Thyroid gland (tissue), 4 donors: ENCODE measurements at regions not wholly inside any gene's neighbourhood (a gene's known extent, or its start where the extent isn't known, plus 50 kb on each side); places are given as distances from the start of the nearest gene placed in this dataset.

ENCODE experiments used
- DNase-seq, 2 donors: peaks; one replicate each; pipeline ENCODE4 v3.0.0-alpha.2; 2019
- H3K27ac ChIP-seq, 3 donors: fragments of 200-600 bp; sonication (generic); 1 replicate in 2 of 3; 2 replicates in 1 of 3; pipeline ENCODE4 v1.5.1; 2016 to 2019; ENCODE audit warnings: mild to moderate bottlenecking in 1 of 3, moderate library complexity in 1 of 3
- H3K27me3 ChIP-seq: fragments of 200-600 bp; sonication (generic); one replicate; pipeline ENCODE4 v1.5.1; 2019
- H3K36me3 ChIP-seq, 2 donors: fragments of 200-600 bp; sonication (generic); one replicate each; pipeline ENCODE4 v1.5.1; 2016 to 2019
- H3K4me1 ChIP-seq, 2 donors: fragments of 200-600 bp; sonication (generic); one replicate each; pipeline ENCODE4 v1.5.1; 2017 to 2019
- H3K4me3 ChIP-seq, 3 donors: fragments of 200-600 bp; sonication (generic); replicated peaks in 1 of 3; 1 replicate in 2 of 3; 2 replicates in 1 of 3; pipeline ENCODE4 v1.5.1; 2016; ENCODE audit warnings: mild to moderate bottlenecking in 1 of 3
- H3K9me3 ChIP-seq: fragments of 200-600 bp; sonication (generic); one replicate; pipeline ENCODE4 v1.5.1; 2017
- CTCF ChIP-seq, 6 experiments: fragments of 200-600 bp in 3 of 6; fragments of 450-650 bp in 3 of 6; sonication (generic) in 3 of 6; IDR thresholded peaks; one replicate each; pipeline ENCODE4 v1.5.1; 2016 to 2019; ENCODE audit warnings: antibody characterized with exemption in 6 of 6, mild to moderate bottlenecking in 2 of 6, inconsistent platforms in 1 of 6, moderate library complexity in 1 of 6
- POLR2A ChIP-seq, 2 donors: fragments of 450-650 bp; IDR thresholded peaks; one replicate each; pipeline ENCODE4 v1.6.1; 2017; ENCODE audit warnings: antibody characterized with exemption in 2 of 2, mild to moderate bottlenecking in 2 of 2, moderate library complexity in 1 of 2
- WGBS, 2 donors: methylation state at CpG; one replicate each; pipeline ENCODE4 v1.1.5; 2017; 5-methylcytosine and 5-hydroxymethylcytosine counted together
- intact Hi-C: fragments of 100-400 bp; cut with DNase I; formaldehyde crosslinking; loops from one replicate; pipeline ENCODE4 v1.15.1; 2023

GRCh38 chr5:152683205-152683604 is 278.1 kb upstream of the NMUR2 start:
- intact Hi-C loops, result no loop called here
- Histone ChIP-seq H3K27ac (no peak overlapping the region), H3K36me3 (no peaks in the 10 kb centered on the region), H3K9me3 (no peaks in the 10 kb centered on the region), H3K4me1 (peaks cover 0 to 2% of the 10 kb centered on the region in 2 donors), H3K27me3 (no peaks in the 10 kb centered on the region), H3K4me3 (no peak overlapping the region)
- 71 to 81% methylated on average over 1 of the region's 1 CpG for WGBS, 2 donors
- DNase-seq, result no peak
- no peak for TF ChIP-seq CTCF (IDR thresholded peaks at IDR 0.05)
- no peak for TF ChIP-seq POLR2A (IDR thresholded peaks at IDR 0.05)

- Histone ChIP-seq H3K27ac (no peak overlapping the region), H3K36me3 (no peaks in the 10 kb centered on the region), H3K4me3 (no peak overlapping the region), H3K27me3 (no peaks in the 10 kb centered on the region), H3K4me1 (peaks cover 12 to 17% of the 10 kb centered on the region in 2 donors), H3K9me3 (no peaks in the 10 kb centered on the region)
- WGBS, 2 donors, result 88 to 97% methylated on average over 4 of the region's 4 CpGs
- TF ChIP-seq CTCF (IDR thresholded peaks at IDR 0.05) (no peak), POLR2A (IDR thresholded peaks at IDR 0.05) (no peak)
- no peak for DNase-seq
- intact Hi-C loops, result no loop called here
Measured at GRCh38 chr5:152686931-152687330, 281.9 kb upstream of the NMUR2 start.

- peak; percentile 59 to 70 for DNase-seq
- intact Hi-C loops, result no loop called here
Measured at GRCh38 chr5:152688561-152689249, 283.6 kb upstream of the NMUR2 start.

GRCh38 chr5:152689250-152689711 is 284.2 kb upstream of the NMUR2 start:
- Histone ChIP-seq H3K9me3 (no peaks in the 10 kb centered on the region), H3K27me3 (no peaks in the 10 kb centered on the region), H3K27ac (peak overlapping the region; percentile 65 to 91 (median 66)), H3K4me3 (no peak overlapping the region), H3K4me1 (peaks cover 12 to 17% of the 10 kb centered on the region in 2 donors), H3K36me3 (no peaks in the 10 kb centered on the region)
- intact Hi-C loops, result no loop called here
- WGBS, 2 donors, result 41 to 52% methylated on average over 5 of the region's 5 CpGs
- TF ChIP-seq CTCF (IDR thresholded peaks at IDR 0.05) (no peak), POLR2A (IDR thresholded peaks at IDR 0.05) (no peak)
- peak; percentile 48 to 59 for DNase-seq

More at GRCh38 chr5:152688561-152689249, 283.6 kb upstream of the NMUR2 start:
- Histone ChIP-seq H3K9me3 (no peaks in the 10 kb centered on the region), H3K4me1 (peaks cover 12 to 17% of the 10 kb centered on the region in 2 donors), H3K4me3 (no peak overlapping the region), H3K36me3 (no peaks in the 10 kb centered on the region), H3K27ac (peak overlapping the region; percentile 65 to 91 (median 66)), H3K27me3 (no peaks in the 10 kb centered on the region)
- 22 to 37% methylated on average over 3 of the region's 3 CpGs for whole genome bisulfite sequencing, 2 donors
- TF ChIP-seq POLR2A (IDR thresholded peaks at IDR 0.05) (no peak), CTCF (IDR thresholded peaks at IDR 0.05) (no peak)

- Histone ChIP-seq H3K4me1 (peaks cover 6 to 7% of the 10 kb centered on the region in 2 donors), H3K4me3 (no peak overlapping the region), H3K9me3 (no peaks in the 10 kb centered on the region), H3K27ac (no peak overlapping the region), H3K27me3 (no peaks in the 10 kb centered on the region), H3K36me3 (no peaks in the 10 kb centered on the region)
- no peak for DNase-seq
- intact Hi-C loops, result no loop called here
- WGBS, 2 donors, result 44 to 46% methylated on average over 2 of the region's 2 CpGs
- no peak for TF ChIP-seq POLR2A (IDR thresholded peaks at IDR 0.05)
- TF ChIP-seq CTCF (IDR thresholded peaks at IDR 0.05), result no peak
Measured at GRCh38 chr5:152694231-152694630, 289.2 kb upstream of the NMUR2 start.
